Kidney (tissue), 13 donors: ENCODE measurements at regions not wholly inside any gene's neighbourhood (a gene's known extent, or its start where the extent isn't known, plus 50 kb on each side); places are given as distances from the start of the nearest gene placed in this dataset.
"Not testable (repeated sequence)": the region's sequence is repeated elsewhere in the genome, so short reads cannot be mapped to it uniquely, and the experiment has no call there.

ENCODE experiments used
- DNase-seq, 5 donors: peaks; one replicate each; pipeline ENCODE4 v3.0.0-alpha.2; 2013 to 2020
- FAIRE-seq: peaks from 2 replicates; lab custom pipeline; 2012; peaks lifted over from hg19 to GRCh38; lab: Jason Lieb, UNC
- H3K27ac ChIP-seq, 2 donors: one replicate each; pipeline ENCODE4 v1.7.0; 2013; ENCODE audit warnings: low read depth in 2 of 2, low read length in 2 of 2, inconsistent platforms in 1 of 2
- H3K27me3 ChIP-seq: one replicate; pipeline ENCODE4 v1.7.1; 2013; ENCODE audit warnings: low read length, inconsistent platforms; ENCODE audit not compliant: control insufficient read depth, insufficient read depth
- H3K36me3 ChIP-seq, 3 donors: one replicate each; pipeline versions ENCODE4 v1.7.0 to v1.7.1; 2013; ENCODE audit warnings: low read length in 3 of 3, control low read depth in 1 of 3, inconsistent platforms in 1 of 3; ENCODE audit not compliant: insufficient read depth in 3 of 3, control insufficient read depth in 2 of 3
- H3K4me1 ChIP-seq, 3 donors: one replicate each; pipeline versions ENCODE4 v1.7.0 to v1.7.1; 2013; ENCODE audit warnings: low read length in 3 of 3, inconsistent platforms in 1 of 3, low read depth in 1 of 3; ENCODE audit not compliant: control insufficient read depth in 2 of 3, insufficient read depth in 2 of 3
- H3K4me3 ChIP-seq, 3 donors: one replicate each; pipeline versions ENCODE4 v1.7.0 to v1.8.1; 2013; ENCODE audit warnings: low read length in 3 of 3, control low read depth in 1 of 3, inconsistent platforms in 1 of 3
- H3K9ac ChIP-seq, 3 donors: one replicate each; pipeline versions ENCODE4 v1.7.0 to v1.7.1; 2013; ENCODE audit warnings: low read length in 3 of 3, control low read depth in 1 of 3, inconsistent platforms in 1 of 3
- H3K9me3 ChIP-seq, 3 donors: one replicate each; pipeline versions ENCODE4 v1.7.0 to v1.7.1; 2013; ENCODE audit warnings: low read length in 3 of 3, control low read depth in 1 of 3, inconsistent platforms in 1 of 3; ENCODE audit not compliant: control insufficient read depth in 2 of 3, insufficient read depth in 1 of 3
- intact Hi-C: fragments of 100-400 bp; cut with DNase I; formaldehyde crosslinking; loops from one replicate; pipeline ENCODE4 v1.11.1; 2022
- TF ChIP-seq, protein P1 (sequence below): IDR thresholded peaks from 3 replicates; pipeline ENCODE4 v1.5.1; 2012; ENCODE audit warnings: mild to moderate bottlenecking, moderate library complexity, borderline replicate concordance; ENCODE audit not compliant: insufficient read depth; ENCODE audit errors: extremely low read depth
- donor health status: control.
- donor health status: control.
- donor health status: control.
- donor health status: control.
- donor health status: control.
- donor health status: DM: yes; HTN: yes; CAD: no.
- donor health status: Normal renal cell carcinoma (clear cell type).

- Histone ChIP-seq H3K9ac (no peak overlapping the region), H3K27me3 (no peaks in the 10 kb centered on the region), H3K4me1 (no peaks in the 10 kb centered on the region), H3K27ac (no peak overlapping the region), H3K4me3 (no peak overlapping the region), H3K36me3 (no peaks in the 10 kb centered on the region), H3K9me3 (no peaks in the 10 kb centered on the region)
- intact Hi-C loops: no loop called here
- TF ChIP-seq, protein P1, sequence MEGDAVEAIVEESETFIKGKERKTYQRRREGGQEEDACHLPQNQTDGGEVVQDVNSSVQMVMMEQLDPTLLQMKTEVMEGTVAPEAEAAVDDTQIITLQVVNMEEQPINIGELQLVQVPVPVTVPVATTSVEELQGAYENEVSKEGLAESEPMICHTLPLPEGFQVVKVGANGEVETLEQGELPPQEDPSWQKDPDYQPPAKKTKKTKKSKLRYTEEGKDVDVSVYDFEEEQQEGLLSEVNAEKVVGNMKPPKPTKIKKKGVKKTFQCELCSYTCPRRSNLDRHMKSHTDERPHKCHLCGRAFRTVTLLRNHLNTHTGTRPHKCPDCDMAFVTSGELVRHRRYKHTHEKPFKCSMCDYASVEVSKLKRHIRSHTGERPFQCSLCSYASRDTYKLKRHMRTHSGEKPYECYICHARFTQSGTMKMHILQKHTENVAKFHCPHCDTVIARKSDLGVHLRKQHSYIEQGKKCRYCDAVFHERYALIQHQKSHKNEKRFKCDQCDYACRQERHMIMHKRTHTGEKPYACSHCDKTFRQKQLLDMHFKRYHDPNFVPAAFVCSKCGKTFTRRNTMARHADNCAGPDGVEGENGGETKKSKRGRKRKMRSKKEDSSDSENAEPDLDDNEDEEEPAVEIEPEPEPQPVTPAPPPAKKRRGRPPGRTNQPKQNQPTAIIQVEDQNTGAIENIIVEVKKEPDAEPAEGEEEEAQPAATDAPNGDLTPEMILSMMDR: no peak
- no peak for DNase-seq
- no peak for FAIRE-seq
These were observed 103.4 kb downstream of the PPIAL4G start for GRCh38 chr1:148379697-148380096.

DNA sequence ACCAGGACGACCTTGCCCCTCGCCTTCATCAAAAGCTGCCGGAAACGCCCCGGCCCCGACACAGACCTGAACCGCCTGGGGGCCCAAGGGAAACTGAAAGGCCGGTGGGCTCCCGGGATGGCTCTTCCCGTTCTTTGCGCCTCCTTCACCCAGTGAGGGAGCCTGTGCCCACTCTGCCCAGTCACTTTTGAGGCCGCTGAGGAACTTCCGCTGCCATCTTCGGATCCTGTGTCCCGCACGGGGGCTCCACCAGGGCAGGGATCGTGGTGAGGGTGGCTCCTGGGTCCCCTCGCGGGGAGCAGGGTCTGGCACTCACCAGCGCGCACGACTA, 104.0 kb downstream of the PPIAL4G start:
- intact Hi-C loops: no loop called here
- no peaks in the 10 kb centered on the region for H3K9me3 ChIP-seq
- no peaks in the 10 kb centered on the region for H3K4me1 ChIP-seq
- no peak overlapping the region for H3K27ac ChIP-seq
- no peak for DNase-seq
- TF ChIP-seq, protein P1: no peak
- no peak overlapping the region for H3K4me3 ChIP-seq
- no peaks in the 10 kb centered on the region for H3K36me3 ChIP-seq
- no peaks in the 10 kb centered on the region for H3K27me3 ChIP-seq
- no peak overlapping the region for H3K9ac ChIP-seq
- no peak for FAIRE-seq

DNA sequence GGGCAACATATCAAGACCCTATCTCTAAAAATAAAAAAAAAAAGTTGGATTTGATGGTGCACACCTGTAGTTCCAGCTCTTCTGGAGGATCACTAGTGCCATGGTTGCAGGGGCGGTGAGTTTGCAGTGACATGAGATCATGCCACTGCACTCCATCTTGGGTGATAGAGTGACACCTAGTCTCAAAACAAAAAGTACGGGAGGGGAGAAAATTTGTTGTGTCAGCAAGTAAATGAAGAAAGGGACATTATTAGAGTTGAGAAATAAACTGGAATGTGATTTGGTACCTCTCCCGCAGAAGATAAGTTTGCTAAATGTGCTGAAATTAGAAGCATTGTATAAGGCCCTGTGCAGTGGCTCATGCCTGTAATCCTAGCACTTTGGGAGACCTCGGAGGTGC, 105.1 kb downstream of the PPIAL4G start:
- intact Hi-C loops, H3K9me3 ChIP-seq, DNase-seq, H3K27ac ChIP-seq, H3K27me3 ChIP-seq, FAIRE-seq, H3K9ac ChIP-seq, H3K36me3 ChIP-seq, H3K4me3 ChIP-seq, H3K4me1 ChIP-seq: not testable (repeated sequence)

DNA sequence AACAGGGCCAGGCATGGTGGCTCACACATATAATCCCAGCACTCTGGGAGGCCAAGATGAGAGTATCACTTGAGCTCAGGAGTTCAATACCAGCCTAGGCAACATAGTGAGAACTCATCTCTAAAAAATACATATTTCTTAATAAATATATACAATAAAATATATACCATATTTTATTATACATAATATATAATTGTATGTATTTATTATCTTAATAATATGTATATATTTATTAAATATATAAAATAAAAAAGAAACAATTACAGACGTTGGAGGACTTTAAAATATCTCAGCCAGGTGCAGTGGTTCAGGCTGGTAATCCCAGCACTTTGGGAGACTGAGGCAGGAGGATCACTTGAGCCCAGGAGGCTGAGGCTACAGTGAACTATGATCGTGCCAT, 106.1 kb downstream of the PPIAL4G start:
- H3K9ac ChIP-seq, H3K4me1 ChIP-seq, H3K4me3 ChIP-seq, H3K36me3 ChIP-seq, FAIRE-seq, DNase-seq, H3K9me3 ChIP-seq, intact Hi-C loops, H3K27me3 ChIP-seq, H3K27ac ChIP-seq: not testable (repeated sequence)

- H3K9ac ChIP-seq: no peak overlapping the region
- FAIRE-seq: no peak
- H3K4me3 ChIP-seq: no peak overlapping the region
- H3K9me3 ChIP-seq: no peaks in the 10 kb centered on the region
- H3K4me1 ChIP-seq: no peaks in the 10 kb centered on the region
- no peaks in the 10 kb centered on the region for H3K36me3 ChIP-seq
- H3K27ac ChIP-seq: no peak overlapping the region
- H3K27me3 ChIP-seq: no peaks in the 10 kb centered on the region
- TF ChIP-seq, protein P1: no peak
- DNase-seq: no peak
- intact Hi-C loops: no loop called here
These were observed 109.0 kb downstream of the PPIAL4G start for GRCh38 chr1:148374101-148374500.
